ENCODE measurements at regions not wholly inside any gene's neighbourhood (a gene's known extent, or its start where the extent isn't known, plus 50 kb on each side); places are given as distances from the start of the nearest gene placed in this dataset.
"Not testable (repeated sequence)": the region's sequence is repeated elsewhere in the genome, so short reads cannot be mapped to it uniquely, and the experiment has no call there.

DNA sequence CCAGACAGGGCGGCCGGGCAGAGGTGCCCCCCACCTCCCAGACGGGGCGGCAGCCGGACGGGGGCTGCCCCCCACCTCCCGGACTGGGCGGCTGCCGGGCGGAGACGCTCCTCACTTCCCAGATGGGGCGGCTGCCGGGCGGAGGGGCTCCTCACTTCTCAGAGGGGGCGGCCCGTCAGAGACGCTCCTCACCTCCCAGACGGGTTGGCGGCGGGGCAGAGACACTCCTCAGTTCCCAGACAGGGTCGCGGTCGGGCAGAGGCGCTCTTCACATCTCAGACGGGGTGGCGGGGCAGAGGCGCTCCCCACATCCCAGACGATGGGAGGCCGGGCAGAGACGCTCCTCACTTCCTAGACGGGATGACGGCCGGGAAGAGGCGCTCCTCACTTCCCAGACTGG lies 68.5 kb upstream of the GPC4 start:
- not testable (repeated sequence) for DNase-seq (ENCODE audit: low spot score)

DNA sequence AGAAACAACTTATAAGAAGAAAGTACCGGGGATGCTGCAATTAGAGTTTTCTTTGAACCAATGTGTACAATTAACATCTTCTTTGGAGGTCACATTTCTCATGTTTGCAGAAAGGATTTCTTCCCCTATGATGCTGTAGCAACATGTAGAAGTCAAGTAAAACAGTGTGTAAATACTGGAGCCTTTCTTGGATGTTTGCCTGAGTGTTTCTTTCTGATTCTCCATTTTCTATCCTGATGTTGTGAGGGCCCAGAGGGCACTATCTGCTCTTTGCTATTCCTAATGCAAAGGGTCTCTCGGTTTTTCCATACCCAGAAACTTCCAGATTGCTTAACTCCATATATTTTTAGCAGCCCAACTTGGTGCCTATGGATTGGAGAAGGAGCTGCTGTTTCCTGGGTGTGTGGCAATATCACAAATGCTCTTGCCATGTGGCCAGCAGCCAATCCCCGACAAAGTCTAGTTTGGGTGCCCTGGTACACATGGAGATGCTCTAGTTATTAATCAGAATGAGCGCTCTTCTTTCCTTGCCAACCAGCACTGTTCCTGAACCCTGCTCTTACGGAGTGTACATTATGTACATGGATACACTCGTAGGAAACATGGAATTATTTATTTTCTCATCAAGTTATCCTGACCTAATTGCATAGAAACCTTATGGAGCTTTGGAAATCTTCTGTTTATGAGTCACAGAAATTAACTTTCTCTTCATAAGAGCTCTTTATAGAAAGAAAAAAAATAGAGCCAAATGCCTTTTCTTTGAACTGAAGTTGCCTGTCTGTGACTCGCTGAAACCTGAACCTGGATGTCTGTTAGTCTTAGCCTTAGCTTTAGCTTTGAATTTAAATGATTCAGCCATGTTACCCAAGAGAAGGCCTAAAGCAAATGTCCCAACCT lies 67.0 kb upstream of the GPC4 start:
- peak; percentile 5 for DNase-seq (ENCODE audit: low spot score)

DNA sequence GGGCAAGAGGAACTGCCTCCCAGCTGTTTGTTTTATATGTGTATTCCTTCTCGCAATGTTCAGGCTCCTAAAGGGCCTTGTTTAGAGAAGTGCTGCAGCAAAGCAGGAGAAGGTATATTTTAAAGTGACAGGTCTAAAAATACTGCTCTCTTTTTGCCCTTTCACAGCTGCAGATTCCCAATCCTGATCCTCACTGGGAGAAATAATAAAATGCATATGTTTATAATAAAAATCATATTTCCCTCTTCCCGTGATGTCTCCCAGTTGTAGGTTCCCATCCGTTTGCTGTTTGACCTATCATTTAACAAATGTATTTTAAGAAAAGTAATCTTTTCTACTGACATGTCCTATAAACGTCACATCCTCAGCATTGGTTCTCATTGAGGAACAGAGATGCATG lies 62.7 kb upstream of the GPC4 start:
- DNase-seq (ENCODE audit: low spot score) = no peak

DNA sequence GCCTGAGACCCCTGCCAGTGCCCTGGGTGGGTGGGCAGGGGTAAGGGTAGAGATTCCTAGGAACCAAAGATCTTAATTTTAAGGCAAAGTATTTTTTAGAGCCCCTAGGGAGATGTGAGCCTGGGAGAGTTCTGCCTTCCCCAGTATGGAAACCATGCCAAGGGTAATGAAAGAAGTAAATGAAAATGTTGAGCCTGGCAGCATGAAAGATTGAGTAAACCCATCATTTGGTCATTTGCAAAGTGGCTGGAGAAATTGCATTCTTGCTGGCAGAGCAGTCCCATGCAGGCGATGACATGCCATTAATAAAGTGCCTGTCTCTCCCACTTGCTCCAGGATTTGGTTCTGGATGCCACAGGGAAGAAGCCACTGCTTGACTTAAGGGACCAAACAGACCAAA lies 60.7 kb upstream of the GPC4 start:
- DNase-seq (ENCODE audit: low spot score) = no peak

DNA sequence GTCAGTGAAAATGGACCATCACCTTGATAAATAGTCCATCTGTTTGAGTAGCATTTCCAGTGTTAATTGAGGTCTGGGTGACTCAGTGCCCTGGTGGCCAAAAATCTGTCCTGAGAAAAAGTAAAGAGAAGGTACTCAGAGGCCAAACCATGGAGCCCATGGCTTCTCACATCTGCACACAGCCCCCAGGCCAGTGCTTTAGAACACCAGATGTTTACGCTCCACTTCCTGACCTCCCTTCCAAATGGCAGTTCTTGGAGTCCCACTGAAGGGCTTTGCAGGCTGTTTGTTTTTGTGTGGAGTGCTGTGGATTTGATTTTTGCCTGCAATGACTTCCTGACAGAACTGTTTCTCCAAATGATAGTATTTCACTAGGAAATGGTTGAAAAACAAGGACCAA lies 60.2 kb upstream of the GPC4 start:
- DNase-seq (ENCODE audit: low spot score) = no peak

DNA sequence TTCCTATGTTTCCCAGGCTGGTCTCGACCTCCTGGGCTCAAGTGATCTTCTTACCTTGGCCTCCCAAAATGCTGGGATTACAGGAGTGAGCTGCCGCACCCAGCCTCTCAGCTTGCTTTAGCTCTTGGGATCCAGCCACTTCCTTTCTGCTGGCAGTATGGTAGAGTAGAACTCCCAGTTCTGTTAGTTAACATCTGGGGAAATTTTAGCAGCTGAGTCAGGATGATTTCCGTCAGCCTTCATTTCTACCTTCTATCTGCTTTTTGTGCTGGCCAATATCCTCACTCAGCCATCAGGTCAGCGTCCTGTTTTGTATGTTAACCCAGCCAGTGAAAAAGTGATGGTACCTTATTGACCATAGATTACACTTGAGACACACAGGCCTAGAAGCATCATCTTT lies 59.3 kb upstream of the GPC4 start:
- DNase-seq (ENCODE audit: low spot score) = no peak

GRCh38 chrX:133473451-133473850 lies 58.2 kb upstream of the GPC4 start:
- DNase-seq (ENCODE audit: low spot score) = no peak

DNA sequence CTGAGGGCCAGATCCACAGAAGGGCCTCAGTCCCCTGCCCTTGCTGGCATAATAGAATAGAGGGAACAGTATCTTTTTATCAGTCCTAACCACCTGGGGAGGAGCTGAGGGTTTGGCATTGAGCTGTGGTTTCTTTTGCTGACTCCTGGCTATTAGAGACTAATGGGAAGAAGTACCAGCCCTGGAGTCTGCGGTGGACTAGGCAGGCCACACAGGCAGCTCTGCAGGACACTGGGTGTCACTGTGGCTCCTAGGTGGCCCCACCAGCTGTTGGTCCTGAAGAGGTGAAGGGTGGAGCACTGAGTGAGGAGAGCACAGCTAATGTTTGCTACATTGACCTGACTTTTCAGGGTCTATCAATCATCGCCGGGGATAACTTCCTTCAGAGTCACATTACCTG lies 52.8 kb upstream of the GPC4 start:
- DNase-seq (ENCODE audit: low spot score) = no peak

DNA sequence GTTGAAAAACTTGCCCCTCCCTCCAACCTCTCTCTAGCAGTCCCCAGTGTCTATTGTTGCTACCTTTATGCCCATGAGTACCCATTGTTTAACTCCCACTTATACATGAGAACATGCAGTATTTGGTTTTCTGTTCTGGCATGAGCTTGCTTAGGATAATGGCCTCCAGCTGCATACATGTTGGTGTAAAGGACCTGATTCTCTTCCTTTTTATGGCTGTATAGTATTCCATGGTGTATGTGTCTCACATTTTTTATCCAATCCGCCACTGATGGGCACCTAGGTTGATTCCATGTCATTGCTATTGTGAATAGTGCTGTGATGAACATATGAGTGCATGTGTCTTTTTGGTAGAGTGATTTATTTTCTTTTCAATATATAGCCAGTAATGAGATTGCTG lies 50.0 kb upstream of the GPC4 start:
- DNase-seq (ENCODE audit: low spot score) = no peak

Measured in GM03348 (cell line).